DMS114 treated with DMSO at 0.1 percent for 48 hours (cell line): ENCODE measurements at regions not wholly inside any gene's neighbourhood (a gene's known extent, or its start where the extent isn't known, plus 50 kb on each side); places are given as distances from the start of the nearest gene placed in this dataset.
"Not testable (repeated sequence)": the region's sequence is repeated elsewhere in the genome, so short reads cannot be mapped to it uniquely, and the experiment has no call there.

Experiments
- DNase-seq: peaks from one replicate; lab custom pipeline; 2025; ENCODE audit not compliant: unreplicated experiment; lab: John Stamatoyannopoulos, UW

- DNase-seq: not testable (repeated sequence)
These were observed 74.0 kb downstream of the TMEM121 start for GRCh38 chr14:105600195-105600938.

GRCh38 chr14:105600939-105601359 lies 74.6 kb downstream of the TMEM121 start:
- no peak for DNase-seq

- DNase-seq: no peak
These were observed 75.2 kb downstream of the TMEM121 start for GRCh38 chr14:105601360-105602242.

- no peak for DNase-seq
These were observed 75.9 kb downstream of the TMEM121 start for GRCh38 chr14:105602243-105602750.

GRCh38 chr14:105602799-105603793 lies 76.7 kb downstream of the TMEM121 start:
- DNase-seq: no peak

GRCh38 chr14:105604531-105605463 lies 78.4 kb downstream of the TMEM121 start:
- not testable (repeated sequence) for DNase-seq

GRCh38 chr14:105605464-105606304 lies 79.3 kb downstream of the TMEM121 start:
- no peak for DNase-seq

GRCh38 chr14:105606305-105606975 lies 80.1 kb downstream of the TMEM121 start:
- DNase-seq: not testable (repeated sequence)

- not testable (repeated sequence) for DNase-seq
These were observed 80.6 kb downstream of the TMEM121 start for GRCh38 chr14:105607025-105607424.

- not testable (repeated sequence) for DNase-seq
These were observed 88.6 kb downstream of the TMEM121 start for GRCh38 chr14:105614987-105615386.

- DNase-seq: not testable (repeated sequence)
These were observed 89.8 kb downstream of the TMEM121 start for GRCh38 chr14:105615986-105616801.

- no peak for DNase-seq
These were observed 90.4 kb downstream of the TMEM121 start for GRCh38 chr14:105616802-105617192.

GRCh38 chr14:105617201-105617777 lies 90.9 kb downstream of the TMEM121 start:
- DNase-seq: no peak

GRCh38 chr14:105617805-105618204 lies 91.4 kb downstream of the TMEM121 start:
- DNase-seq: not testable (repeated sequence)

GRCh38 chr14:105619324-105619723 lies 92.9 kb downstream of the TMEM121 start:
- not testable (repeated sequence) for DNase-seq

- not testable (repeated sequence) for DNase-seq
These were observed 93.9 kb downstream of the TMEM121 start for GRCh38 chr14:105620178-105620864.
